K562 (cell line): ENCODE measurements at regions not wholly inside any gene's neighbourhood (a gene's known extent, or its start where the extent isn't known, plus 50 kb on each side); places are given as distances from the start of the nearest gene placed in this dataset.

Experiments used
- ATAC-seq: fragments of 200-7000 bp; cut with Tn5 transposase; 3 replicates; pipeline ENCODE4 v1.9.1; 2020; ENCODE audit warnings: moderate library complexity
- BruUV-seq: library from RNA; stranded (reverse); fragments of 400-500 nt; replicated peaks from 2 replicates; lab custom pipeline; 2021; lab: Mats Ljungman, UMichigan
- CTCF ChIA-PET: fragments of 300-600 bp; formaldehyde crosslinking; extraction: SDS; loops from one replicate; lab custom pipeline; 2021; ENCODE audit warnings: low intra/inter-chr PET ratio; lab: Yijun Ruan, JAX
- POLR2A ChIA-PET: fragments of 300-600, 350-650 bp; sonication (Branson Sonifier 250); formaldehyde crosslinking; extraction: SDS; loops from one replicate; lab custom pipeline; 2021; ENCODE audit warnings: antibody characterized with exemption, inconsistent platforms; lab: Yijun Ruan, JAX
- DNase-seq, 4 experiments: peaks; one replicate each; pipeline versions ENCODE4 v3.0.0 to v3.0.0-alpha.2; 2011 to 2018; ENCODE audit warnings: low spot score in 3 of 4, mixed read lengths in 3 of 4; ENCODE audit errors: extremely low read depth in 1 of 4
- FAIRE-seq: peaks from 2 replicates; lab custom pipeline; 2011; peaks lifted over from hg19 to GRCh38; lab: Jason Lieb, UNC
- H2AFZ ChIP-seq: 2 replicates; pipeline ENCODE4 v1.6.0; 2011; ENCODE audit warnings: low read depth, low read length, control low read depth, inconsistent platforms
- H3K27ac ChIP-seq: fragments of 200-600 bp; 3 replicates; pipeline ENCODE4 v1.8.0; 2011; ENCODE audit warnings: low read depth, mild to moderate bottlenecking, control low read depth, inconsistent platforms, low read length, moderate library complexity, mixed read lengths; ENCODE audit errors: extremely low read depth
- H3K27me3 ChIP-seq, 2 experiments: fragments of 300-600 bp in 1 of 2; 2 replicates in 1 of 2; 3 replicates in 1 of 2; pipeline versions ENCODE4 v1.6.0 to v1.8.0; 2011; ENCODE audit warnings: inconsistent platforms in 2 of 2, low read length in 2 of 2, mild to moderate bottlenecking in 1 of 2, mixed read lengths in 1 of 2, moderate library complexity in 1 of 2; ENCODE audit not compliant: control insufficient read depth in 2 of 2, insufficient read depth in 2 of 2
- H3K36me3 ChIP-seq: fragments of 300-600 bp; 3 replicates; pipeline ENCODE4 v1.8.0; 2011; ENCODE audit warnings: mild to moderate bottlenecking, low read length, inconsistent platforms; ENCODE audit not compliant: control insufficient read depth, insufficient read depth
- H3K4me1 ChIP-seq, 2 experiments: fragments of 200-600 bp in 1 of 2; replicated peaks in 1 of 2; 2 replicates in 1 of 2; 3 replicates in 1 of 2; pipeline versions ENCODE4 v1.5.1 to v1.8.0; 2011; ENCODE audit warnings: inconsistent platforms in 2 of 2, low read length in 2 of 2, mild to moderate bottlenecking in 1 of 2, mixed read lengths in 1 of 2, moderate library complexity in 1 of 2; ENCODE audit not compliant: control insufficient read depth in 2 of 2, insufficient read depth in 2 of 2
- H3K4me2 ChIP-seq: 2 replicates; pipeline ENCODE4 v1.6.1; 2011; ENCODE audit warnings: low read length, control low read depth, inconsistent platforms, mixed read lengths; ENCODE audit not compliant: insufficient read depth
- H3K4me3 ChIP-seq: fragments of 200-600 bp; sonication (generic), shearing (Covaris generic); 2 replicates; pipeline ENCODE4 v1.5.1; 2016; ENCODE audit warnings: control low read depth, inconsistent platforms
- H3K79me2 ChIP-seq: fragments of 200-600 bp; 3 replicates; pipeline ENCODE4 v1.8.0; 2011; ENCODE audit warnings: low read length, inconsistent platforms; ENCODE audit not compliant: control insufficient read depth, insufficient read depth
- H3K9ac ChIP-seq, 2 experiments: 2 replicates each; pipeline versions ENCODE4 v1.6.0 to v1.6.1; 2011; ENCODE audit warnings: low read depth in 2 of 2, low read length in 2 of 2, control low read depth in 1 of 2, inconsistent platforms in 1 of 2, mild to moderate bottlenecking in 1 of 2, mixed read lengths in 1 of 2; ENCODE audit not compliant: insufficient read depth in 1 of 2
- H3K9me1 ChIP-seq: one replicate; pipeline ENCODE4 v1.6.0; 2011; ENCODE audit warnings: inconsistent platforms, mild to moderate bottlenecking, low read length, moderate library complexity; ENCODE audit not compliant: control insufficient read depth, insufficient read depth
- H3K9me3 ChIP-seq: replicated peaks from 2 replicates; pipeline ENCODE4 v1.5.1; 2011; ENCODE audit warnings: low read depth, low read length, inconsistent platforms; ENCODE audit not compliant: control insufficient read depth, insufficient read depth
- H4K20me1 ChIP-seq: replicated peaks from 2 replicates; pipeline ENCODE4 v1.6.1; 2011; ENCODE audit warnings: low read length, inconsistent platforms, mixed read lengths; ENCODE audit not compliant: control insufficient read depth, insufficient read depth
- HDAC2 ChIP-seq: fragments of 450-650 bp; IDR thresholded peaks from 2 replicates; pipeline ENCODE4 v1.6.1; 2016; ENCODE audit warnings: mild to moderate bottlenecking
- KLF13 ChIP-seq: fragments of 450-650 bp; IDR thresholded peaks from 2 replicates; pipeline ENCODE4 v1.6.1; 2016; ENCODE audit warnings: missing genetic modification characterization, low read depth, mild to moderate bottlenecking, missing compliant biosample characterization, moderate library complexity, borderline replicate concordance
- MECOM ChIP-seq: fragments of 250-450 bp; sonication (Bioruptor Pico); IDR thresholded peaks from 2 replicates; pipeline ENCODE4 v1.8.0; 2022; ENCODE audit warnings: inconsistent platforms
- STAT5A ChIP-seq: IDR thresholded peaks from 2 replicates; pipeline ENCODE4 v1.6.1; 2012; ENCODE audit warnings: low read length, inconsistent platforms, borderline replicate concordance
- ZFX ChIP-seq: sonication (generic); formaldehyde crosslinking; IDR thresholded peaks from 2 replicates; pipeline ENCODE4 v1.8.0; 2022; ENCODE audit warnings: mild to moderate bottlenecking, missing genetic modification reagents, moderate library complexity
- WGBS: fragments of 100-300 bp; shearing (Covaris generic); methylation state at CpG from one replicate; pipeline ENCODE4 v1.1.6; 2016; ENCODE audit warnings: low coverage, mixed read lengths; ENCODE audit not compliant: insufficient coverage; ENCODE audit errors: missing lambda C conversion rate; 5-methylcytosine and 5-hydroxymethylcytosine counted together
- in situ Hi-C: fragments of 300-500 bp; cut with MboI; formaldehyde crosslinking; loops from 4 replicates; pipeline ENCODE4 v1.15.0; 2018; ENCODE audit warnings: inconsistent platforms, mixed read lengths
- intact Hi-C: fragments of 100-400 bp; cut with micrococcal nuclease; formaldehyde crosslinking; loops from 2 replicates; pipeline ENCODE4 v1.14.2; 2022
- TF ChIP-seq, protein P1 (sequence below): sonication (generic); formaldehyde crosslinking; IDR thresholded peaks from 2 replicates; pipeline ENCODE4 v1.8.0; 2022; ENCODE audit warnings: missing genetic modification reagents, mild to moderate bottlenecking, moderate library complexity, borderline replicate concordance
- TF ChIP-seq, protein P2 (sequence below): sonication (generic); formaldehyde crosslinking; IDR thresholded peaks from 2 replicates; pipeline ENCODE4 v1.8.0; 2022; ENCODE audit warnings: mild to moderate bottlenecking, missing genetic modification reagents

DNA sequence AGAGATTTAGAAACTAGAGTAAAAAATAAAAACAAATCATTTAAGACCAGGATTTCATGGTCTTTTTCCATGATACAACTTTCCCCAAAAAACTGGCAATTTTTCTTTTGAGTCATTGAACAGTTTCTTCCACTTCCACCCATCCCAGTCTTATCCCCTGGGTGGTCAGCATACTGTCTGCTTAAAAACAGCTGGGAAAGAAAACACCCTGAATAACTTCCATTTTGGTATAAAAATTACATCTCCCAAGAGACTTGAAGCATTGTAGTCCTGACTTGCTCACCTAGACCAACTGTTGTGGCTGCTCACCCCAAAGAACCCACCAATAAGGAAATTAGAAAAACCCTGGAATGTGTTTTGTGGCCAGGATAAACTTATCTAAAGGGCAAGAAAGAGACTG lies 731.3 kb downstream of the NR2F1-AS1 start:
- no peak for DNase-seq
- in situ Hi-C loops: no loop called here
- Histone ChIP-seq H3K4me3 (no peak overlapping the region), H3K79me2 (no peaks in the 10 kb centered on the region), H4K20me1 (no peaks in the 10 kb centered on the region), H3K4me1 (no peaks in the 10 kb centered on the region), H3K9me3 (no peaks in the 10 kb centered on the region), H2AFZ (no peak overlapping the region), H3K27me3 (no peaks in the 10 kb centered on the region), H3K9me1 (no peaks in the 10 kb centered on the region), H3K36me3 (no peaks in the 10 kb centered on the region), H3K27ac (no peak overlapping the region), H3K4me2 (no peak overlapping the region), H3K9ac (no peak overlapping the region)
- no peak for FAIRE-seq
- no peak for ATAC-seq
- BruUV-seq: no TSS peak
- intact Hi-C loops: no loop called here
- CTCF ChIA-PET: no interaction called here
- TF ChIP-seq HDAC2 (no peak), KLF13 (tag) (no peak), ZFX (CRISPR knock-in tag) (no peak), MECOM (CRISPR knock-in tag) (no peak), STAT5A (no peak)
- TF ChIP-seq, protein P1, sequence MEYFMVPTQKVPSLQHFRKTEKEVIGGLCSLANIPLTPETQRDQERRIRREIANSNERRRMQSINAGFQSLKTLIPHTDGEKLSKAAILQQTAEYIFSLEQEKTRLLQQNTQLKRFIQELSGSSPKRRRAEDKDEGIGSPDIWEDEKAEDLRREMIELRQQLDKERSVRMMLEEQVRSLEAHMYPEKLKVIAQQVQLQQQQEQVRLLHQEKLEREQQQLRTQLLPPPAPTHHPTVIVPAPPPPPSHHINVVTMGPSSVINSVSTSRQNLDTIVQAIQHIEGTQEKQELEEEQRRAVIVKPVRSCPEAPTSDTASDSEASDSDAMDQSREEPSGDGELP: no peak
- POLR2A ChIA-PET: no interaction called here

DNA sequence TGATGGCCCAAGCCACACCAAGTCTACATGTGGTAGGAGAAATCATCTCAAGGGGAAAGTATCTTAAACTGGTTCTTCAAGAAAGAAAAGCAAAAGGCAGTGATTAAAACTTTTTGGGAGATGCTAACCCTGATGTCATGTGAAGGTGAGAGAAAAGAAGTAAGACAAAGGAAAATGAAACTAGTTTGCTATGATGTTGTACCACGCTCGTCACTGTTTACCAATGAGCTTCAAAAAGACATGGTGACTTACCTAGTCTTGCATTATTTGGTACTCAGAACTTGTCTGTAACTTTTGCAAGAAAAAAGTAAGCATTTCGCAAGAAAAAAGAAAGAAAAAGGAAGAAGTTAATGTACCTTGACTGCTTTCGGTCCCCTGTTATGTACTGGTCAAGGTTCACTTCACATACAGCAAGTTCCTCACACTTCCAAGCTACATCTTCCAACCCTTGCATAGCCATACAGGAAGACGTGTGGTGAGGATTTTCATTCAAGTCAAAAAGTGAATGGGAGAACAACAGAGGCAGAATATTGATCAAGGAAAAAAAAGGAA lies 739.3 kb downstream of the NR2F1-AS1 start:
- no peaks in the 10 kb centered on the region for H3K9me1 ChIP-seq
- WGBS: 0% methylated on average over 4 of the region's 5 CpGs
- no peaks in the 10 kb centered on the region for H3K4me1 ChIP-seq
- no peak for DNase-seq
- no TSS peak for BruUV-seq
- no peak overlapping the region for H3K9ac ChIP-seq
- H3K4me3 ChIP-seq: no peak overlapping the region
- TF ChIP-seq, protein P2, sequence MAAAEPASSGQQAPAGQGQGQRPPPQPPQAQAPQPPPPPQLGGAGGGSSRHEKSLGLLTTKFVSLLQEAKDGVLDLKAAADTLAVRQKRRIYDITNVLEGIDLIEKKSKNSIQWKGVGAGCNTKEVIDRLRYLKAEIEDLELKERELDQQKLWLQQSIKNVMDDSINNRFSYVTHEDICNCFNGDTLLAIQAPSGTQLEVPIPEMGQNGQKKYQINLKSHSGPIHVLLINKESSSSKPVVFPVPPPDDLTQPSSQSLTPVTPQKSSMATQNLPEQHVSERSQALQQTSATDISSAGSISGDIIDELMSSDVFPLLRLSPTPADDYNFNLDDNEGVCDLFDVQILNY (CRISPR knock-in tag): no peak
- ATAC-seq: no peak
- POLR2A ChIA-PET: no interaction called here
- no peaks in the 10 kb centered on the region for H3K9me3 ChIP-seq
- intact Hi-C loops: no loop called here
- in situ Hi-C loops: no loop called here
- H2AFZ ChIP-seq: no peak overlapping the region
- no peaks in the 10 kb centered on the region for H4K20me1 ChIP-seq
- CTCF ChIA-PET: no interaction called here
- FAIRE-seq: no peak
- no peaks in the 10 kb centered on the region for H3K36me3 ChIP-seq
- H3K27ac ChIP-seq: no peak overlapping the region
- H3K27me3 ChIP-seq: no peaks in the 10 kb centered on the region
- H3K79me2 ChIP-seq: no peaks in the 10 kb centered on the region
- no peak overlapping the region for H3K4me2 ChIP-seq
